ENCODE measurements at regions not wholly inside any gene's neighbourhood (a gene's known extent, or its start where the extent isn't known, plus 50 kb on each side); places are given as distances from the start of the nearest gene placed in this dataset.
"Not testable (repeated sequence)": the region's sequence is repeated elsewhere in the genome, so short reads cannot be mapped to it uniquely, and the experiment has no call there.

DNA sequence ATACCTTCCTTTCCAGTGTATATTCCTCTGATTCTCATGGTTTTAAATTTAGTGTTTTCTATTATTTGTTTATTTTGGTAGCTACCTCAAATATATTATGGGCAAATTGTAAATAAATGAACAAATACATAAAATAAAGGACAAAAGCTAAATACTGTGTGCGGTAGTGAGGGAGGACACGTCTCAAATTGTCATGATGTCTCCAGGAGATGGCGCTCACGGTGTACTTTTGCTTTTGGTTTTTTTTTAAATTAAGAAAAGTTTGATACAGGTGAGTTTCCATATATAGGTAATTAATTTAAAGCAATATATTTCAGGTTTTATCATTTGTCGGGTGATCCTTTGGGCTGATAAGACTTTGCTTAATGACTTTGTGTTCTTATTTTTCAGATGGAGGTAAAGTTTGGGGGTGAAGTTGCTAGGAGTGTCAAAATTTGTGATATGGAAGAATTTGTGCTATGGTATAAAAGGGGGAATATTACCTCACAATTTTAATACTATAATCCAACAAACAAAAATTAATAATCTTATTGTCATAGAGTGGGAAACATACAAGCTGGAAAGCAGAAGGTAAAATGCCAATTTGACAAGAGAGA, 68.4 kb upstream of the TMEM229A start:
- no peak for DNase-seq

DNA sequence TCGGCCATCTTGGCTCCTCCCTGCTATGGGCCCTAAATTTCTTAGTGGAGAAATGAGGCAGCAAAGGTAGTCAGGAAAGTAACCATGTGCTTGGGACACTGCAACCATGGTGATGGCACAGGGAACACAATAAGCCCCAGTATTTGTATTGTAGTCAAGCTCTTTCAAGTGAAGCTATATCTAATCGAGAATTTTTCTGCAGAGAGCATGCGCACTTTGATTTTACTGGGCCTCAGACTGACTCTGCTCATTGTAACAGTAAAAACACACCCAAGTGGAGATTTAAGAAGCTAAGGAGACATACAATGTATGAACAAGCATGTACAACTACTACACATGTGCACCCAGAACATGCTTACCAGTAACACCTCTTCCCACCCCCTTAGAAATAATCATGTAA, 67.3 kb upstream of the TMEM229A start:
- no peak for DNase-seq

DNA sequence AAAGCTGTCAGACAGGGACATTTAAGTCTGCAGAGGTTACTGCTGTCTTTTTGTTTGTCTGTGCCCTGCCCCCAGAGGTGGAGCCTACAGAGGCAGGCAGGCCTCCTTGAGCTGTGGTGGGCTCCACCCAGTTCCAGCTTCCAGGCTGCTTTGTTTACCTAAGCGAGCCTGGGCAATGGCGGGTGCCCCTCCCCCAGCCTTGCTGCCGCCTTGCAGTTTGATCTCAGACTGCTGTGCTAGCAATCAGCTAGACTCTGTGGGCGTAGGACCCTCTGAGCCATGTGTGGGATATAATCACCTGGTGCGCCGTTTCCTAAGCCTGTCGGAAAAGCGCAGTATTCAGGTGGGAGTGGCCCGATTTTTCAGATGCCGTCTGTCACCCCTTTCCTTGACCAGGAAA, 66.7 kb upstream of the TMEM229A start:
- DNase-seq = not testable (repeated sequence)

DNA sequence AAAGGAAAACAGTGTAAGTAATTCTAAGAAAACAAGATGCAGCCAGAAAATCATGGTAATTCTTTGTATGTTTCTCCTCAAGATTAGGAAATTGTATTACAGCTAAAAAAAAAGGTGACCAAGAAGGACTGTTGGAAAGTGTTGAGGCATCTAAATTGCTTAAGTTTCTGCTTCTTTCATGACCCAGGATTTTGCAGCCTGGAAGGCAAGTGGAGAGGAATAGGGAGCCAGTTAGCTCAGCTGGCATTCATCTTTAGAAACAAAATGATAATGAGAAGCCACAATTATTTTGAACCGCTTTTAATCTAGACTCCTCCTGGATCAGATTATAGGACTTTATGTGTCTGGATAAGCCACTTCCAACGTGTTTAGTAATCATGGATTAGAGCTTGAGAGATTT, 56.8 kb upstream of the TMEM229A start:
- DNase-seq = no peak

DNA sequence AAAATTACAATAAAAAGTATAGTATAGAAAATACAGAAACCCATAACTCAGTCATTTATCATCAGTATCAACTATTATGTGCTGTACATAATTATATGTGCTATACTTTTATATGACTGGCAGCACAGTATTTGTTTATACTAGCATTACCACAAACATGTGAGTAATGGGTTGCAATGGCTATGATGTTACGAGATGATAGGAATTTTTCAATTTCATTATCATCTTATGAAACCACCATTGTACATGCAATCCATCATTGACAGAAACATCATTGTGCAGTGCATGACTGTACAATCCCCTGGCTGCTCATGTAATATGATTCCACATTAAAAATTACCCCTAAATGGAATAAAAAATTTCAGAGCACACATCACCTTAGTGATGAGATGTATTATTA, 55.7 kb upstream of the TMEM229A start:
- DNase-seq = no peak

DNA sequence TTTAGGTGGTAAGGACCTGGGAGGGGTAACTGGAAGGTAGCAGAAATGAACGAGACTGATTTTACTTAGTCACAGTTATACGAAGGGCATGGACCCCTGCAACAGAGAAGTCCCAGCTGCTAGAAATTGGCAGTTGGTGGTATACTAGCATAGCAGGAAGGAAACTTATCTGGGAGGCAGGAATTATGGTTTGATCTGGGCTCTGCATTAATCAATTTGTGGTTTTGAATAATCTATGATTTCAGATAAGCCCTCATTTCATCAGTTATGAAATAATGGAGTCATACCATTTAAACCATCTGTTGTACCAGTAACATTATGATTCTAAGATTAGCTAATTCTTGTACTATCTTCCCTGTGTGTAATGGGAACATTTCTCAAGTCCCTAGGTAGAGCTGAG, 54.0 kb upstream of the TMEM229A start:
- DNase-seq = no peak

DNA sequence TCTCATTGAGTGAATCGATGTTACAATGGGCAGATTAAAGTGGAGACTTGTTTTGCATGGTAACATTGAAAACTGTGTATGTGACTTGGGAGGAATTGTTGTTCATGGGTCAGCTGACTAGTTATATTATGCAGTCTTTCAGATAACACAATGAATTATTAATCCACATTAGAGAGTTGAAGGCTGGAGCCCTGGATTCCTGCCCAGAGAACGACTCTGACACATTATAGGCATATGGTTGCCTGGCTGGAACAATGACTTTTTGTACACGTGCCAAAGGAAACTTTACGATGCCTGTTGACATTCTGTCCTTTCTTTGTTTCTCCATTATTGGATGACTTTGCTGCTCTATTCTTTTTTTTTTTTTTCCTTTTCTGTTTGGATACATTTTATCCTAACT, 52.3 kb upstream of the TMEM229A start:
- DNase-seq = no peak

DNA sequence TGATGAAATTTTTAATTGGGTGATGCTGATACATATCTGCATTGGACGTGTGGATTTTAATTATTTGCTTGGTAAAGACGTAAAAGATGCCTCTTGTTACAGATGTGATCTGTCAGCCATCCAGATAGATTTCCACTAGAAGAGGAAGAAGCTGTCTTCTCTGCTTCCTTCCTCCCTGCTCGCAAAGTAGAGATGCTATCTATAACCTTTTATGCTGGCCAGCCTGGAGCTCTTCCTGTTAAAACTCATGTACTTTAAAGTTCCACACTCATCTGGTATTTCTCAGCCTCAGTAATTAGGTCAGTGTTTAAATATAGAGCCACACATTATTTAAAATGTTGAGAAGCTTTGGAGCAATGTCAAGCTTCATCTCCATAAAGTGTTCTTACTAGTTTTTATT, 51.2 kb upstream of the TMEM229A start:
- DNase-seq = no peak
